A673 (cell line): ENCODE measurements at regions not wholly inside any gene's neighbourhood (a gene's known extent, or its start where the extent isn't known, plus 50 kb on each side); places are given as distances from the start of the nearest gene placed in this dataset.

ENCODE experiments used
- BruUV-seq: library from RNA; stranded (reverse); fragments of 400-500 nt; replicated peaks from 2 replicates; lab custom pipeline; 2021; lab: Mats Ljungman, UMichigan
- CTCF ChIA-PET: fragments of 300-600 bp; sonication (Branson Sonifier 250); formaldehyde crosslinking; loops from one replicate; lab custom pipeline; 2022; ENCODE audit warnings: antibody characterized with exemption; lab: Charles Lee
- POLR2A ChIA-PET: fragments of 300-600 bp; sonication (Branson Sonifier 250); formaldehyde crosslinking; loops from one replicate; lab custom pipeline; 2022; ENCODE audit warnings: antibody characterized with exemption; ENCODE audit not compliant: low non-redundant PET; lab: Charles Lee
- DNase-seq: peaks from one replicate; pipeline ENCODE4 v3.0.0-alpha.2; 2015; ENCODE audit warnings: low spot score
- H3K27ac ChIP-seq: fragments of 200-600 bp; sonication (generic); 2 replicates; pipeline ENCODE4 v1.5.1; 2016; ENCODE audit warnings: mixed run types, low read depth, mild to moderate bottlenecking, mixed read lengths, antibody characterized with exemption, low read length; ENCODE audit not compliant: poor library complexity, severe bottlenecking
- H3K27me3 ChIP-seq: fragments of 200-600 bp; sonication (generic); replicated peaks from 2 replicates; pipeline ENCODE4 v1.6.1; 2017; ENCODE audit warnings: mixed run types, low read depth, mild to moderate bottlenecking, mixed read lengths, antibody characterized with exemption, low read length; ENCODE audit not compliant: insufficient read depth, poor library complexity
- H3K36me3 ChIP-seq: fragments of 200-600 bp; sonication (generic); 2 replicates; pipeline ENCODE4 v1.6.1; 2016; ENCODE audit warnings: mixed run types, mild to moderate bottlenecking, mixed read lengths, antibody characterized with exemption, low read length; ENCODE audit not compliant: insufficient read depth, poor library complexity, severe bottlenecking
- H3K4me1 ChIP-seq: fragments of 200-600 bp; sonication (generic); 2 replicates; pipeline ENCODE4 v1.6.1; 2017; ENCODE audit warnings: mixed run types, mild to moderate bottlenecking, mixed read lengths, antibody characterized with exemption, low read length; ENCODE audit not compliant: insufficient read depth, poor library complexity, severe bottlenecking
- H3K4me3 ChIP-seq: fragments of 200-600 bp; sonication (generic); 2 replicates; pipeline ENCODE4 v1.5.1; 2016; ENCODE audit warnings: low read depth, mixed run types, mild to moderate bottlenecking, mixed read lengths, low read length; ENCODE audit not compliant: poor library complexity, severe bottlenecking
- H3K9me3 ChIP-seq: fragments of 200-600 bp; sonication (generic); 2 replicates; pipeline ENCODE4 v1.6.1; 2016; ENCODE audit warnings: mixed run types, low read depth, mild to moderate bottlenecking, mixed read lengths, antibody characterized with exemption, low read length; ENCODE audit not compliant: poor library complexity, severe bottlenecking
- CTCF ChIP-seq: fragments of 300-800, 200-600 bp; sonication (generic); conservative IDR thresholded peaks from 2 replicates; pipeline ENCODE4 v1.5.1; 2017; ENCODE audit warnings: low read depth, mild to moderate bottlenecking, antibody characterized with exemption, low read length, moderate library complexity, mixed read lengths
- EZH2 ChIP-seq: fragments of 200-600 bp; sonication (generic); IDR thresholded peaks from 2 replicates; pipeline ENCODE4 v1.6.1; 2017; ENCODE audit warnings: borderline replicate concordance, low read depth, mild to moderate bottlenecking, mixed read lengths, antibody characterized with exemption, low read length; ENCODE audit not compliant: poor library complexity, severe bottlenecking
- intact Hi-C: fragments of 100-400 bp; cut with micrococcal nuclease; formaldehyde crosslinking; loops from one replicate; pipeline ENCODE4 v1.10.0; 2022; ENCODE audit not compliant: unreplicated experiment

DNA sequence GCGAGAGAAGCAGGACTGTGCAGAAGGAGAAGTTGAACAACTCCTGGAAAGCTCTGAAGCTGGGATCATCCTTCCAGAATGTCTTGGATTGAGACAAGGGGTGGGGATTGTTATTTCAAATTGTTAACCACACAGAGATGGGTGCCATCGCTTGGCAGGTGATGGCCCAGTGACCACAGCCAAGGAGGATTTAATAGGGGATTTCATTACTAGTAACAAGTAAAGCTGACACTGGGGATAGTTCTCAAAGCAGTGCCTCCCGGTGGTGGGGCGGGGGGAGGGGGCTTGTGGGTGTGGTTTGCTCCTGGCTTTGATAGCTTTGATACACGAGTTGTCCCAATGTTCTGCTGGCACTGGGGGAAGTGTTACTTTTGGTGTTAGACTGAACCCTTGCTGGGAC, 59.2 kb downstream of the ZNF503 start:
- no peaks in the 10 kb centered on the region for H3K4me1 ChIP-seq
- no peak overlapping the region for H3K4me3 ChIP-seq
- no TSS peak for BruUV-seq
- no peaks in the 10 kb centered on the region for H3K9me3 ChIP-seq
- ChIA-PET CTCF (no interaction called here), POLR2A (no interaction called here)
- H3K27ac ChIP-seq, result no peak overlapping the region
- H3K27me3 ChIP-seq, result peaks cover 10% of the 10 kb centered on the region
- H3K36me3 ChIP-seq, result no peaks in the 10 kb centered on the region
- no peak for DNase-seq
- intact Hi-C loops, result no loop called here
- TF ChIP-seq EZH2, result no peak
- no peak for TF ChIP-seq CTCF

- BruUV-seq, result no TSS peak
Observed at GRCh38 chr10:75335983-75336382, 65.6 kb downstream of the ZNF503 start.

DNA sequence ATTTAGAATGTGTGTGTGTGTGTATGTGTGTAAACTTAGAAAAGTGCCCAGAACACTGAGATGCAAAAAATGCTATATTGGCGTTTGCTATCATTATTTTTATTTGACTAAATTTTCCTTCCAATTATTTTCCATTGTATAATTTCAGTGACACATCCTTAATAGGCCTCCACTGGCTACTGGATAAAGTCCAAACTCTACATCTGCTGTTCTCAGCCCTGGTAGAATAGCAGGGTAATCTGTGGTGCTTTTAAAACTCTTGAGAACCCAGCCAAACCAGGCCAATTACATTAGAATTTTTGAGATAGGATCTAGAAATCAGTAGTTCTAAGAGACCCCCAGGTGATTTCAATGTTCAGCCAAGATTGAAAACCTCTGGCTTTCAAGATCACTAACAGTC, 66.4 kb downstream of the ZNF503 start:
- no TSS peak for BruUV-seq
- no peak overlapping the region for H3K4me3 ChIP-seq
- ChIA-PET CTCF (no interaction called here), POLR2A (no interaction called here)
- TF ChIP-seq CTCF (no peak), EZH2 (no peak)
- no peaks in the 10 kb centered on the region for H3K4me1 ChIP-seq
- no peak overlapping the region for H3K27ac ChIP-seq
- H3K36me3 ChIP-seq, result no peaks in the 10 kb centered on the region
- H3K9me3 ChIP-seq, result no peaks in the 10 kb centered on the region
- H3K27me3 ChIP-seq, result no peaks in the 10 kb centered on the region
- no peak for DNase-seq
- intact Hi-C loops, result no loop called here

More at GRCh38 chr10:75335983-75336382, 65.6 kb downstream of the ZNF503 start:
- Histone ChIP-seq H3K4me3 (no peak overlapping the region), H3K27me3 (no peaks in the 10 kb centered on the region), H3K36me3 (no peaks in the 10 kb centered on the region), H3K27ac (no peak overlapping the region), H3K4me1 (no peaks in the 10 kb centered on the region), H3K9me3 (no peaks in the 10 kb centered on the region)
- TF ChIP-seq CTCF, result no peak
- TF ChIP-seq EZH2, result no peak
- POLR2A ChIA-PET, result no interaction called here
- CTCF ChIA-PET, result no interaction called here
- DNase-seq, result no peak
- intact Hi-C loops, result no loop called here
